ENCODE measurements at regions not wholly inside any gene's neighbourhood (a gene's known extent, or its start where the extent isn't known, plus 50 kb on each side); places are given as distances from the start of the nearest gene placed in this dataset.

DNA sequence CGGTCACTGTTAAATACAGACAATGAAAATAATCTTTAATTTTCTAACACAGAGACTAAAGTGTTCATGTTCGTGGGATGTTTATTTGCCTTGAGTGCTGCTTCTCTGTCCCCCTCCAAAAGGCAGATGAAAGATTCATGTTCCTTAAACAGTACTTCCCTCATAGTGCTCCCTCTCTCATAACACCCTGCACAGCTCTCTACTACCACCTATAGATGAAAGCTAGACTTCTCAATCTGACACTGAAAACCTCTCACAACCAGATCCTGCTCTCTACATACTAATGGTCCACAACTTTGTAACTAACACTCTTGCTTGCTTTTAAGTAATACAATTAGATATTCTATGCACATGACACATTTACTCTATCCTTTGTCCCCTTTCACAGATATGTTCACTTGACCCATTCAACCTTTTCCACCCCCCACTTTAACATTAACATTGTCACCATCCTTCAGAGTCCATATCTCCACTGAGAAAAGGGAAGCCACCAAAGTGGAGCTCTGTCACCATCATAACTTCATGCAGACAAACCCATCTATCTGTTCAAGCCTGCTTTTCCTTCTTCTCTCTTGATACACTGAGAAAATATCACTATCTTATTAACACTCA is 266.4 kb upstream of the USP15 start:
- TF ChIP-seq, protein P1, sequence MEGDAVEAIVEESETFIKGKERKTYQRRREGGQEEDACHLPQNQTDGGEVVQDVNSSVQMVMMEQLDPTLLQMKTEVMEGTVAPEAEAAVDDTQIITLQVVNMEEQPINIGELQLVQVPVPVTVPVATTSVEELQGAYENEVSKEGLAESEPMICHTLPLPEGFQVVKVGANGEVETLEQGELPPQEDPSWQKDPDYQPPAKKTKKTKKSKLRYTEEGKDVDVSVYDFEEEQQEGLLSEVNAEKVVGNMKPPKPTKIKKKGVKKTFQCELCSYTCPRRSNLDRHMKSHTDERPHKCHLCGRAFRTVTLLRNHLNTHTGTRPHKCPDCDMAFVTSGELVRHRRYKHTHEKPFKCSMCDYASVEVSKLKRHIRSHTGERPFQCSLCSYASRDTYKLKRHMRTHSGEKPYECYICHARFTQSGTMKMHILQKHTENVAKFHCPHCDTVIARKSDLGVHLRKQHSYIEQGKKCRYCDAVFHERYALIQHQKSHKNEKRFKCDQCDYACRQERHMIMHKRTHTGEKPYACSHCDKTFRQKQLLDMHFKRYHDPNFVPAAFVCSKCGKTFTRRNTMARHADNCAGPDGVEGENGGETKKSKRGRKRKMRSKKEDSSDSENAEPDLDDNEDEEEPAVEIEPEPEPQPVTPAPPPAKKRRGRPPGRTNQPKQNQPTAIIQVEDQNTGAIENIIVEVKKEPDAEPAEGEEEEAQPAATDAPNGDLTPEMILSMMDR (IDR thresholded peaks at IDR 0.05): peak; percentile 76 to 80 (median 78)
- TF ChIP-seq POLR2A (IDR thresholded peaks at IDR 0.05): no peak

All from right lobe of liver (tissue), 4 donors.